Coronary artery (tissue), 2 donors: ENCODE measurements at regions not wholly inside any gene's neighbourhood (a gene's known extent, or its start where the extent isn't known, plus 50 kb on each side); places are given as distances from the start of the nearest gene placed in this dataset.
"Not testable (repeated sequence)": the region's sequence is repeated elsewhere in the genome, so short reads cannot be mapped to it uniquely, and the experiment has no call there.

Experiments
- DNase-seq: peaks from one replicate; pipeline ENCODE4 v3.0.0-alpha.2; 2017; ENCODE audit warnings: low spot score
- H3K27ac ChIP-seq, 2 donors: fragments of 200-600 bp; sonication (generic); one replicate each; pipeline ENCODE4 v1.5.1; 2016 to 2019
- H3K4me3 ChIP-seq: fragments of 200-600 bp; sonication (generic); 2 replicates; pipeline ENCODE4 v1.5.1; 2016; ENCODE audit warnings: mild to moderate bottlenecking, moderate library complexity
- TF ChIP-seq, protein P1 (sequence below): fragments of 200-600 bp; sonication (generic); IDR thresholded peaks from one replicate; pipeline ENCODE4 v1.5.1; 2019; ENCODE audit warnings: antibody characterized with exemption

DNA sequence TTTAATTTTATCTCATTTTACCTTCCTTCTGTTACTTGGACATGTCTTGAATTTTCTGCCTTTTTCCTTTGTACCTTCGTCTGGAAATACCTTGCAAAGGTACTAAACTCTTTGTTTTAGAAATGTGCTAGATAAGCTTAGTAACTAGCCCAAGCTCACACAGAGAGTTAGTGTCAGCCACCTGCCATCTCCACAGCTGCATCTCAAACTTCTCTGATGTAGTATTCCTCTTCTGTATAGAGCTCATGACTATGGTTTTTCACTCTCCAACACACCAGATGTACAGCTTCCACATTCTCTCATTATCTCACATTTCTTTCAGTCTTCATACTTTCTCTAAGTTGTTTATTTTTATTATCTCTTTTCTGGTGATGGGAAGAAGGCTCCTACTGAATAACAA, 516.6 kb upstream of the ROBO2 start:
- Histone ChIP-seq H3K27ac (no peak overlapping the region), H3K4me3 (no peak overlapping the region)
- DNase-seq, result no peak
- TF ChIP-seq, protein P1, sequence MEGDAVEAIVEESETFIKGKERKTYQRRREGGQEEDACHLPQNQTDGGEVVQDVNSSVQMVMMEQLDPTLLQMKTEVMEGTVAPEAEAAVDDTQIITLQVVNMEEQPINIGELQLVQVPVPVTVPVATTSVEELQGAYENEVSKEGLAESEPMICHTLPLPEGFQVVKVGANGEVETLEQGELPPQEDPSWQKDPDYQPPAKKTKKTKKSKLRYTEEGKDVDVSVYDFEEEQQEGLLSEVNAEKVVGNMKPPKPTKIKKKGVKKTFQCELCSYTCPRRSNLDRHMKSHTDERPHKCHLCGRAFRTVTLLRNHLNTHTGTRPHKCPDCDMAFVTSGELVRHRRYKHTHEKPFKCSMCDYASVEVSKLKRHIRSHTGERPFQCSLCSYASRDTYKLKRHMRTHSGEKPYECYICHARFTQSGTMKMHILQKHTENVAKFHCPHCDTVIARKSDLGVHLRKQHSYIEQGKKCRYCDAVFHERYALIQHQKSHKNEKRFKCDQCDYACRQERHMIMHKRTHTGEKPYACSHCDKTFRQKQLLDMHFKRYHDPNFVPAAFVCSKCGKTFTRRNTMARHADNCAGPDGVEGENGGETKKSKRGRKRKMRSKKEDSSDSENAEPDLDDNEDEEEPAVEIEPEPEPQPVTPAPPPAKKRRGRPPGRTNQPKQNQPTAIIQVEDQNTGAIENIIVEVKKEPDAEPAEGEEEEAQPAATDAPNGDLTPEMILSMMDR, result no peak

DNA sequence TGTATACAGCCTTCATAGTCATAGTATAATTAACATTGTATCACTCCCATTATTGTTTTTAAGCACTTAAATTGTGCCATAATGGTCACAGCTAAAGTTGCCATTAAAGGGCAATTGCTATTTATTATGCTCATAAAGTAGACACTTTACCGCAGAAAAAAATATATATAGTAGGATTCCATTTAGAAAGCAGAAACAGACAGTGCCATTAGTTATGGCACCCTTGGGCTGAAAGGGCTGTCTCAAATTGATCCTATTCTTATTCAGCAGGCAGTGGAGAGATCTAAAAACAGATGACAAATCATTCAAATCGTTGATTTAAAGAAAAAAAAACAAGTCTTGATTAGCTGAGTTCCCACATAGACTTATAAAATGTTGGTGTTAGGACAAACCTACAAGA, 514.2 kb upstream of the ROBO2 start:
- no peak overlapping the region for H3K4me3 ChIP-seq
- DNase-seq, result no peak
- H3K27ac ChIP-seq, result no peak overlapping the region
- TF ChIP-seq, protein P1, result no peak

DNA sequence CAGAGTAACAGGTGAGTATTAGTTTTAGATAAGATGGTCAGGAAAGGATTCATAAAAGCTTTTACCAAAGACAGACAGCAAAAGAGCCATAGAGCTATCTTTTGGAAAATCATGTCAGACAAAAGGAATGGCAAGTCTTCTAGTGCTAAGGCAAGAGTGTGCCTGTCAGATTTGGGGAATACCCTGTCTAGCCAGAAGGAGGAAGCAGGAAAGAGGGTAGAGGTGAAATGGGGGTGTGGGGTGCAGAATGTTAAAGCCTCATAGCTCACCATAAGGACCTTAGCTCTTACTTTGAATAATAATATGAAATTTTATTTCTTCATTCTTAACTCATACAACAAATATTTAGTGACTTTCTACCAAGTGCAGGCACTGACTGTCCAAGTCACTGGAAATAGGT, 512.1 kb upstream of the ROBO2 start:
- TF ChIP-seq, protein P1, result no peak
- Histone ChIP-seq H3K27ac (no peak overlapping the region), H3K4me3 (no peak overlapping the region)
- no peak for DNase-seq

DNA sequence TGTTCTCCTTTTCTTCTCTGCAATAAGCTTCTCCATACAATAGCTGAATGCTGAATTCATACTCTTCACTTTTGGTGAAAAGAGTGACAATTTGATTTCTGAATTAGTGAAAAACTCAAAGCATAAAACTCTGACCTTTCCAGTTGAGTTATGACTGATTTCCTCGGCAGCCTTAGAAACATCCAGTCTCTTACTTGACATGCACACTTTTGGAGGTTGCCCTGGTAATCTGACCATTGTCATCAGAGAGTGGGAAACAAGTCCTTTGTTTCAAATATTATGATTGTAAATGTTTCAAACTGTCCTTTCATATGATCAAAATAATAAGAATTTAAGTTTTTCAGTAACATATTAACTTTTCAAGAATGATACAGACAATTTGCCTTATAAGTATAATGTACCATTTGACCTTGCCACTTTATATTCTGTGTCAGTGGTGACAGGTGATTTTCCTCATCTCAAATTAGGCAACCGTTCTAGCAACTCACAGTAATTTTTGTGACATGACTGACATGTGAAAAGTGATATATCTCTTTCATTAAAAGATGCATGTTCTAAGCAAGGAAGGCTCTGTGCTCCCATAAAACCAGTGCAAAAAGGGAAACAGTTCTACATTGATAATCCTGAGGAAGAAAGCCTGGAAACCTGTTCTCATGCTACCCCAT, 507.6 kb upstream of the ROBO2 start:
- DNase-seq, result no peak
- no peak overlapping the region for H3K27ac ChIP-seq
- TF ChIP-seq, protein P1, result no peak
- no peak overlapping the region for H3K4me3 ChIP-seq

DNA sequence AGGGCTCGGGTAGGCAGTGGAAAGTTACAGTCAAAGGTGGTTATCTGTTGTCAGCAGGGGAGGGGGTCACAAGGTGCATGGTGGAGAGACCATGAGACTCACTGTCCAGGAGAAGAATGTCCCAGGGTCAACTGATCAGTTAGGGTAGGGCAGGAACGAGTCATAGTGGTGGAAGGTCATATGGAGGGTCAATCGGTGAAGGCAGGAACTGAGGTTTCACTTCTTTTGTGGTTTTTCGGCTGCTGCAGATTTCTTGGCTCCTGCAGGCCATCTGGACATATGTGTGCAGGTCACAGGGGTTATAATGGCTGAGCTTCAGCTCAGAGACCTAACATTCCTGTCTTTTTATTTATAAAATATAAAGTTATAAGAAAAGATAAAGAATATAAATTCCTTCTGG, 506.2 kb upstream of the ROBO2 start:
- H3K27ac ChIP-seq, DNase-seq, H3K4me3 ChIP-seq: not testable (repeated sequence)

DNA sequence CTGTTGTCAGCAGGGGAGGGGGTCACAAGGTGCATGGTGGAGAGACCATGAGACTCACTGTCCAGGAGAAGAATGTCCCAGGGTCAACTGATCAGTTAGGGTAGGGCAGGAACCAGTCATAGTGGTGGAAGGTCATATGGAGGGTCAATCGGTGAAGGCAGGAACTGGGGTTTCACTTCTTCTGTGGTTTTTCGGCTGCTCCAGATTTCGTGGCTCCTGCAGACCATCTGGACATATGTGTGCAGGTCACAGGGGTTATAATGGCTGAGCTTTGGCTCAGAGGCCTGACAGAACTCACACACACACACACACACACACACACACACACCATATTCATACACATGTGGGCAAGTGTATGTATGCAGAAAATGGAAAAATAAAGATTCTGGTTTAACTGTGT, 502.0 kb upstream of the ROBO2 start:
- H3K4me3 ChIP-seq, H3K27ac ChIP-seq, DNase-seq: not testable (repeated sequence)

DNA sequence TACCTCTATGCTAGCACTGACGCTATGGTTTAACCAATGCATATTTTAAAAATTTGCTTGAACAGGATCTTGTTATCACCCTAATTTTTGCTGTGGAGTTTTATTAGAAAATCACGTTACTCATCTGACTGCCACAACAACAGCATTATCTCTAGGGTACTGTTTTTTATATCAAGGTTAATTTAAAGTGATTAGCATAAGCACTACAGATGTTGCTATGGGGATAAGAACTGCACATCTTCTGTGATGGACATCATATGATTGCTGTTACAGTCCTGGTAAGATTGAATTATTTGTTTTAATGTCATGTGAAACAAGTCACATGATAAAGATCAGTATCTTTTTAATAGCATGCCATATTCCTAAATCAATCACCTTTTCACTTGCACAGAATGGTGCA, 492.2 kb upstream of the ROBO2 start:
- TF ChIP-seq, protein P1, result no peak
- no peak for DNase-seq
- Histone ChIP-seq H3K4me3 (no peak overlapping the region), H3K27ac (no peak overlapping the region)

DNA sequence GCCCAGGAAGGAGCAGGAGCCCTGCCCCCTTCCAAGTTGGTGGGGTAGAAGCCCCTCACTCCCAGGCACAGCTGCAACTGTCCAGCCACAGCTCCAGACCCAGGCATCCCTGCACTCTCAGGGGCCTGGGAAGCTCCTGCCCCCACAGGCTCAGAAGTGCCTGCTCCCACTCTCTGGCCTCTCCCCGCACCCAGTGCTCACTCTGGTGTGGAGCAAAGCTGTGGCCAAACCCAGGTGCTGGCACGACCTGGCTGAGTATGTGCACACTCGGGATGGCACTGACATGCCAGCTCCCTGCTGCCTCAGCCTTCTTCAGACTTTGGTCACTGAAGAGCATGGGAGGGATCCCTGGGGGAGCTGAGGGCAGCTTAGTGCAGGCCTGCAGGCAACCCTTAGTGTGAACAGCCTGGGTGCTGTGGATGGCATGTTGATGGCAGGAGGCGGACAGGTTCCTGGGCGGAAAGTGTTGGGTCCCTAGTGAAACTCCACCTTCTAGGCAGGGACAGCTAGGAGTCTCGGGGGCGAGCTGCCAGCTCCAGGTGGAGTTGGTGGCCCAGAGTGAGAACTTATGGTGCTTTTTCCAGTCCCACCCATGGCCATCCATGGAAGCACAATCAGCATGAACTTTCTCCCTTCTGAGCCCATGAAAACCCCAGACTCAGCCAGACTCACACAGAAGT, 489.2 kb upstream of the ROBO2 start:
- DNase-seq, result no peak
- TF ChIP-seq, protein P1, result no peak
- no peak overlapping the region for H3K4me3 ChIP-seq
- no peak overlapping the region for H3K27ac ChIP-seq
